ENCODE measurements at regions not wholly inside any gene's neighbourhood (a gene's known extent, or its start where the extent isn't known, plus 50 kb on each side); places are given as distances from the start of the nearest gene placed in this dataset.

DNA sequence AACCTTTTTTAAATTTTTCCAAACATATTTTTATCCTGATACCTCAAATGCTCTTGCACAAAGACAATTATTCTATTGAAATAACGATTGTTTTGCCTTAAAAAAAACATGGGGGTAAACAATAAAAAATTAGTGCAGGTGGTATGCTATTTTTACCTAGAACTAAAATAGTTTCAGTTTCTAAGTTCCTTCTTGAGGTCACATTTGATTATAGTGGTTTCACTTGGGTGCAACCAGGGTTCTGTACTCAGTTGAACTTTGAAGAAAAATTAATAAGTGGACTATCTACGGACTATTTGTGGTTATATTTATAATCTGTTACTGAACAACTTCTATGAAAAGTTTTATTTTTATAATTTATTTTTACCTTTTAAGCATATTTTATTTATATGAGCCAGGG, 387.1 kb upstream of the IZUMO3 start:
- TF ChIP-seq, protein P1, sequence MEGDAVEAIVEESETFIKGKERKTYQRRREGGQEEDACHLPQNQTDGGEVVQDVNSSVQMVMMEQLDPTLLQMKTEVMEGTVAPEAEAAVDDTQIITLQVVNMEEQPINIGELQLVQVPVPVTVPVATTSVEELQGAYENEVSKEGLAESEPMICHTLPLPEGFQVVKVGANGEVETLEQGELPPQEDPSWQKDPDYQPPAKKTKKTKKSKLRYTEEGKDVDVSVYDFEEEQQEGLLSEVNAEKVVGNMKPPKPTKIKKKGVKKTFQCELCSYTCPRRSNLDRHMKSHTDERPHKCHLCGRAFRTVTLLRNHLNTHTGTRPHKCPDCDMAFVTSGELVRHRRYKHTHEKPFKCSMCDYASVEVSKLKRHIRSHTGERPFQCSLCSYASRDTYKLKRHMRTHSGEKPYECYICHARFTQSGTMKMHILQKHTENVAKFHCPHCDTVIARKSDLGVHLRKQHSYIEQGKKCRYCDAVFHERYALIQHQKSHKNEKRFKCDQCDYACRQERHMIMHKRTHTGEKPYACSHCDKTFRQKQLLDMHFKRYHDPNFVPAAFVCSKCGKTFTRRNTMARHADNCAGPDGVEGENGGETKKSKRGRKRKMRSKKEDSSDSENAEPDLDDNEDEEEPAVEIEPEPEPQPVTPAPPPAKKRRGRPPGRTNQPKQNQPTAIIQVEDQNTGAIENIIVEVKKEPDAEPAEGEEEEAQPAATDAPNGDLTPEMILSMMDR (IDR thresholded peaks at IDR 0.05; ENCODE audit: control insufficient read depth, extremely low read depth, insufficient read depth) = no peak
- H3K4me3 ChIP-seq (ENCODE audit: low read depth, low read length) = no peak overlapping the region
- no peak for DNase-seq (ENCODE audit: low read depth)

DNA sequence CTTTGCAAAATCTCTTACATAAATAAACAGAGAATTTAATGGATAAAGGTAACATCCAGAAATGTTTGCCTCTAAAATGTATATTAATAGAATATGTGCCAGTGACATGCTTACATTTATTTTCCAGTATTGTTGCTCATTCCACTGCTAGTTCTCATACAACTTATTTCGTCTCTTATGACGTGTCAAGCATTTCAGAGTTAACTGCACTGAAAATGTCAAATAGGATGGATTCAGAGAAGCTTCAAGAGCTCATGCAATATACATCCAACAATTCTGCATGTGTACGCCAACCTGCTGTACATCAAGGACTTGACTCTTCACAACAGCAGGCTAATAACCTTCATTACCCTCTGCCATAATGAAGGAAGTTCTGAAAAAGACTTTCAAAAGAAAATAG, 386.2 kb upstream of the IZUMO3 start:
- H3K4me3 ChIP-seq (ENCODE audit: low read depth, low read length) = no peak overlapping the region
- TF ChIP-seq, protein P1 (IDR thresholded peaks at IDR 0.05; ENCODE audit: control insufficient read depth, extremely low read depth, insufficient read depth) = no peak
- DNase-seq (ENCODE audit: low read depth) = no peak

DNA sequence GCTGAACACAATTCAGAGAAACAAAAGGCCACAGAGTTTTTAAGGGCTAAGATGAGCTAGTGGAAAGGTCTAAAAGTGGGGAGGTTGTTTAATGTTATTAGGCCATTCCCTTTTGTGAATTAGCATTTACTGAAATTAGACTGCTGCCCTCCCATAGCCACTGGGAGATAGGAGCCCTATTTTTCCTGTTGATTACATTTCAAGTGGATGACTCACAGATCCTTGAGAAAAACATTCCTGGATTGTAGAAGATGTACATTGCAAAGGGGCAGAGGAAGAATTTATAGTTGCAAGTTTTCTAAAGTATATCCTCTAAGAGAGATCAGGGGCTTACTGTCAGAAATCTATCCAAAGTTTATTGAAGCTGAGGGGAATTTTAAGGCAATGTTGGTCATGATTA, 367.1 kb upstream of the IZUMO3 start:
- H3K4me3 ChIP-seq (ENCODE audit: low read depth, low read length) = no peak overlapping the region
- TF ChIP-seq, protein P1 (IDR thresholded peaks at IDR 0.05; ENCODE audit: control insufficient read depth, extremely low read depth, insufficient read depth) = no peak
- DNase-seq (ENCODE audit: low read depth) = no peak

DNA sequence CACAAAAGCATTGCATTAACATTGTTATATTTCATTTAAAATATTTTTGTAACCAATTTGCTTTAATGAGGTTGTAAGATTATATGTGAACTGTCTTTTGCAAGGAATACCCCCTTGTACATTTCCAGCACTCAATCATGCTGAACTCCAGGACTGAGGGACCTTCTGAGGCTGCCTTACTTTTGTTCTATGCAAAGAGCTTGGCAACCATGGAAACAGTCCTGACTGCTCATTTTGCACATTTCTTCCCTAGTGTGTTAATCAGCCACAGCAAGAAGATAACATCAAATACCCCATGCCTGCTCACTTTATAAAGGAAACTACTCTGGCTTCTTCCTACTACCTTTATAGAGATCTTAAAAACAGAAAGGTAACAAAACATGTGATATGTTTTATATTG, 355.6 kb upstream of the IZUMO3 start:
- DNase-seq (ENCODE audit: low read depth) = no peak
- TF ChIP-seq, protein P1 (IDR thresholded peaks at IDR 0.05; ENCODE audit: control insufficient read depth, extremely low read depth, insufficient read depth) = no peak
- no peak overlapping the region for H3K4me3 ChIP-seq (ENCODE audit: low read depth, low read length)

DNA sequence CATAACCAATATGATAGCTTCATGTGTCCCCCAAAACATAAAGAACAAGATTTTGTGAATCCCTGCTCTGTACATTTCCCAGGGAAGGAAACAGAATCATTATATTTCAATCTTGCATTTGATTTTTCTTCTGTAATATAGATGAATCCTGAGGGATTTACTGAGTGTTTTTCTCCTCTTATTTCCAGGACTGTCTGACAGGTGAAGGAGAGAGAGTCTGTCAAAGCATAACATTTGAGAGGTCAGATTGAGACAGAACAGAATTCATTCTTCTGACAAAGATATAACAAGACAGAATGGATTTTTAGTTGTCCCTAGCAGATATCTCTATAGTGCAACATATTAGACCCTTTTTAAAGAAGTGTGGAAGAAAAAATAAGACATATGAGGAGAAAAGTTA, 354.5 kb upstream of the IZUMO3 start:
- no peak for DNase-seq (ENCODE audit: low read depth)
- H3K4me3 ChIP-seq (ENCODE audit: low read depth, low read length) = no peak overlapping the region
- TF ChIP-seq, protein P1 (IDR thresholded peaks at IDR 0.05; ENCODE audit: control insufficient read depth, extremely low read depth, insufficient read depth) = no peak

DNA sequence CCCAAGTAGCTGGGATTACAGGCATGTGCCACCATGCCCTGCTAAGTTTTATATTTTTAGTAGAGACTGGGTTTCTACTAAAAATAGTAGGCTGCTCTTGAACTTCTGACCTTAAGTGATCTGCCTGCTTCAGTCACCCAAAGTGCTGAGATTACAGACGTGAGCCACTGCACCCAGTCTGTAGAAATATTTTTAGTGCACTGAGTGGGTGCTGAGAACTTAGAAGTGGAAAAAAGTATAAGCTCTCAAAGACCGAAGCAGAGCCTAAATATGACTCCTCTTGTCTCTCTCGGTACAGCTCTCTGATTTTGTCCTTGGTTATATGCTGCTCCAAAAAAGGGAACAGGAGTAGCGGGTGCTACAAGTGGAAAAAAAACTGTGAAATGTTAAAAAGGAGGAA, 353.8 kb upstream of the IZUMO3 start:
- TF ChIP-seq, protein P1 (IDR thresholded peaks at IDR 0.05; ENCODE audit: control insufficient read depth, extremely low read depth, insufficient read depth) = no peak
- no peak overlapping the region for H3K4me3 ChIP-seq (ENCODE audit: low read depth, low read length)
- DNase-seq (ENCODE audit: low read depth) = no peak

DNA sequence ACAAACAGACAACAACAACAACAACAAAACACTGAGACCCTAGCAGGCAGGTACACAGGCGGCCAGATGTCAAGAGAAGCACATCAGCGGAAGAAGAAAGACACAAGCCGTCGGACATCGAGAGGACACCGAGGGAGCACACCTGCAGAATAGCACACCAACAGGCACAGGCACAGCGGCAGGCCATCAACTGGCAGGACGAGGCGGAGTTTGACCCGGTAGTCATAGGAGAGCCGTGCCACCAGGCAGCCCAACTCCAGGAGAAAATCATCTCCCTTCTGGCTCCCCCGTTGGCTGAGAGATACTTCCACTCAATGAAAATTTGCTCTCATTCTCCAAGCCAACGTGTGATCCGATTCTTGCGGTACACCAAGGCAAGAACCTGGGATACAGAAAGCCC, 352.1 kb upstream of the IZUMO3 start:
- no peak overlapping the region for H3K4me3 ChIP-seq (ENCODE audit: low read depth, low read length)
- TF ChIP-seq, protein P1 (IDR thresholded peaks at IDR 0.05; ENCODE audit: control insufficient read depth, extremely low read depth, insufficient read depth) = no peak
- no peak for DNase-seq (ENCODE audit: low read depth)

All from LNCaP clone FGC (cell line).